GM06990 (cell line): ENCODE measurements at regions not wholly inside any gene's neighbourhood (a gene's known extent, or its start where the extent isn't known, plus 50 kb on each side); places are given as distances from the start of the nearest gene placed in this dataset.
"Not testable (repeated sequence)": the region's sequence is repeated elsewhere in the genome, so short reads cannot be mapped to it uniquely, and the experiment has no call there.

Experiments
- DNase-seq: peaks from one replicate; pipeline ENCODE4 v3.0.0-alpha.2; 2011; ENCODE audit not compliant: insufficient read length; ENCODE audit errors: extremely low read depth
- H3K27me3 ChIP-seq: replicated peaks from 2 replicates; pipeline ENCODE4 v1.6.0; 2011; ENCODE audit warnings: low read length; ENCODE audit not compliant: control insufficient read depth, insufficient read depth
- H3K36me3 ChIP-seq: 2 replicates; pipeline ENCODE4 v1.5.1; 2011; ENCODE audit warnings: low read length; ENCODE audit not compliant: control insufficient read depth, insufficient read depth
- H3K4me3 ChIP-seq: replicated peaks from 2 replicates; pipeline ENCODE4 v1.5.1; 2011; ENCODE audit warnings: low read depth, mild to moderate bottlenecking, control low read depth, low read length
- CTCF ChIP-seq: IDR thresholded peaks from 2 replicates; pipeline ENCODE4 v1.5.1; 2011; ENCODE audit warnings: low read length, control low read depth, mild to moderate bottlenecking, inconsistent platforms; ENCODE audit not compliant: insufficient read depth, poor library complexity, severe bottlenecking

- DNase-seq: no peak
- TF ChIP-seq CTCF: no peak
- Histone ChIP-seq H3K36me3 (no peaks in the 10 kb centered on the region), H3K4me3 (no peak overlapping the region), H3K27me3 (no peaks in the 10 kb centered on the region)
These were observed 333.9 kb upstream of the IZUMO3 start for GRCh38 chr9:24879591-24879990.

- H3K36me3 ChIP-seq, DNase-seq, H3K4me3 ChIP-seq, H3K27me3 ChIP-seq: not testable (repeated sequence)
These were observed 310.9 kb upstream of the IZUMO3 start for GRCh38 chr9:24856601-24857000.

GRCh38 chr9:24846248-24846912, 300.7 kb upstream of the IZUMO3 start:
- Histone ChIP-seq H3K4me3 (no peak overlapping the region), H3K36me3 (no peaks in the 10 kb centered on the region), H3K27me3 (no peaks in the 10 kb centered on the region)
- no peak for TF ChIP-seq CTCF
- DNase-seq: no peak

- no peak for TF ChIP-seq CTCF
- Histone ChIP-seq H3K4me3 (no peak overlapping the region), H3K36me3 (no peaks in the 10 kb centered on the region), H3K27me3 (no peaks in the 10 kb centered on the region)
- no peak for DNase-seq
These were observed 298.5 kb upstream of the IZUMO3 start for GRCh38 chr9:24844217-24844616.

GRCh38 chr9:24841993-24842392, 296.3 kb upstream of the IZUMO3 start:
- DNase-seq: no peak
- Histone ChIP-seq H3K36me3 (no peaks in the 10 kb centered on the region), H3K27me3 (no peaks in the 10 kb centered on the region), H3K4me3 (no peak overlapping the region)
- TF ChIP-seq CTCF: no peak

GRCh38 chr9:24832307-24832706, 286.6 kb upstream of the IZUMO3 start:
- TF ChIP-seq CTCF: peak; percentile 28
- Histone ChIP-seq H3K27me3 (no peaks in the 10 kb centered on the region), H3K36me3 (no peaks in the 10 kb centered on the region), H3K4me3 (no peak overlapping the region)
- DNase-seq: no peak
